ENCODE measurements at regions not wholly inside any gene's neighbourhood (a gene's known extent, or its start where the extent isn't known, plus 50 kb on each side); places are given as distances from the start of the nearest gene placed in this dataset.

DNA sequence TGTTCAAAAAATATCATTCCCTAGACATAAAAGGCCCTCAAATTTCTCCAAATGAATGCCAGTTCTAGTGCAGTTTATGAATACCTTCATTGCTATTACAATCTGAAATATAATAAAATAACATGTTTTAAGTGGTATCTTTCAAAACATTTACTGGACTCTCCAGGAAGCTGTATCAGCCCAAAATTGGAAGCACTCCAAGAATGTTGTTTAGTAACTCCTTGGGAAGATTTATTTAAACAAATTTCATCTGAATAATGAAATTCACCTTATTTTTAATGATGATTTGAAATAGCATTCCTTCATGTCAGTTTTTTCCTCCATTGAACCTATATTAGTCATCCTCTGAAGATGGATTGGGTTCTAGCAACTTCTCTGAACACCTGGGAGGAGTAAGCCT is 217.2 kb upstream of the PCDH18 start:
- TF ChIP-seq, protein P1, sequence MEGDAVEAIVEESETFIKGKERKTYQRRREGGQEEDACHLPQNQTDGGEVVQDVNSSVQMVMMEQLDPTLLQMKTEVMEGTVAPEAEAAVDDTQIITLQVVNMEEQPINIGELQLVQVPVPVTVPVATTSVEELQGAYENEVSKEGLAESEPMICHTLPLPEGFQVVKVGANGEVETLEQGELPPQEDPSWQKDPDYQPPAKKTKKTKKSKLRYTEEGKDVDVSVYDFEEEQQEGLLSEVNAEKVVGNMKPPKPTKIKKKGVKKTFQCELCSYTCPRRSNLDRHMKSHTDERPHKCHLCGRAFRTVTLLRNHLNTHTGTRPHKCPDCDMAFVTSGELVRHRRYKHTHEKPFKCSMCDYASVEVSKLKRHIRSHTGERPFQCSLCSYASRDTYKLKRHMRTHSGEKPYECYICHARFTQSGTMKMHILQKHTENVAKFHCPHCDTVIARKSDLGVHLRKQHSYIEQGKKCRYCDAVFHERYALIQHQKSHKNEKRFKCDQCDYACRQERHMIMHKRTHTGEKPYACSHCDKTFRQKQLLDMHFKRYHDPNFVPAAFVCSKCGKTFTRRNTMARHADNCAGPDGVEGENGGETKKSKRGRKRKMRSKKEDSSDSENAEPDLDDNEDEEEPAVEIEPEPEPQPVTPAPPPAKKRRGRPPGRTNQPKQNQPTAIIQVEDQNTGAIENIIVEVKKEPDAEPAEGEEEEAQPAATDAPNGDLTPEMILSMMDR (conservative IDR thresholded peaks at IDR 0.05; ENCODE audit: low read depth, low read length), result no peak
- no peak for TF ChIP-seq RFX5 (IDR thresholded peaks at IDR 0.05; ENCODE audit: low read depth, low read length)
- no peak for TF ChIP-seq RAD21 (IDR thresholded peaks at IDR 0.05; ENCODE audit: low read length)
- TF ChIP-seq POLR2A (IDR thresholded peaks at IDR 0.05; ENCODE audit: low read depth, low read length), result no peak
- TF ChIP-seq, protein P2, sequence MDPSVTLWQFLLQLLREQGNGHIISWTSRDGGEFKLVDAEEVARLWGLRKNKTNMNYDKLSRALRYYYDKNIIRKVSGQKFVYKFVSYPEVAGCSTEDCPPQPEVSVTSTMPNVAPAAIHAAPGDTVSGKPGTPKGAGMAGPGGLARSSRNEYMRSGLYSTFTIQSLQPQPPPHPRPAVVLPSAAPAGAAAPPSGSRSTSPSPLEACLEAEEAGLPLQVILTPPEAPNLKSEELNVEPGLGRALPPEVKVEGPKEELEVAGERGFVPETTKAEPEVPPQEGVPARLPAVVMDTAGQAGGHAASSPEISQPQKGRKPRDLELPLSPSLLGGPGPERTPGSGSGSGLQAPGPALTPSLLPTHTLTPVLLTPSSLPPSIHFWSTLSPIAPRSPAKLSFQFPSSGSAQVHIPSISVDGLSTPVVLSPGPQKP (IDR thresholded peaks at IDR 0.05; ENCODE audit: borderline replicate concordance, low read depth, low read length), result no peak
- no peak for TF ChIP-seq FOS (IDR thresholded peaks at IDR 0.05; ENCODE audit: low read depth, low read length)
- TF ChIP-seq, protein P3, sequence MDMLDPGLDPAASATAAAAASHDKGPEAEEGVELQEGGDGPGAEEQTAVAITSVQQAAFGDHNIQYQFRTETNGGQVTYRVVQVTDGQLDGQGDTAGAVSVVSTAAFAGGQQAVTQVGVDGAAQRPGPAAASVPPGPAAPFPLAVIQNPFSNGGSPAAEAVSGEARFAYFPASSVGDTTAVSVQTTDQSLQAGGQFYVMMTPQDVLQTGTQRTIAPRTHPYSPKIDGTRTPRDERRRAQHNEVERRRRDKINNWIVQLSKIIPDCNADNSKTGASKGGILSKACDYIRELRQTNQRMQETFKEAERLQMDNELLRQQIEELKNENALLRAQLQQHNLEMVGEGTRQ (IDR thresholded peaks at IDR 0.05; ENCODE audit: low read depth, low read length), result no peak
- TF ChIP-seq SMC3 (IDR thresholded peaks at IDR 0.05; ENCODE audit: low read depth, low read length), result no peak
- no peak for TF ChIP-seq CEBPB (IDR thresholded peaks at IDR 0.05; ENCODE audit: low read depth, low read length)

Data from IMR-90 (cell line).